Inflammatory macrophage treated with lipopolysaccharide for 4 hours (primary cell): ENCODE measurements at regions not wholly inside any gene's neighbourhood (a gene's known extent, or its start where the extent isn't known, plus 50 kb on each side); places are given as distances from the start of the nearest gene placed in this dataset.
"Not testable (repeated sequence)": the region's sequence is repeated elsewhere in the genome, so short reads cannot be mapped to it uniquely, and the experiment has no call there.

ENCODE experiments used
- DNase-seq: peaks from one replicate; pipeline ENCODE4 v3.0.0-alpha.2; 2020

DNA sequence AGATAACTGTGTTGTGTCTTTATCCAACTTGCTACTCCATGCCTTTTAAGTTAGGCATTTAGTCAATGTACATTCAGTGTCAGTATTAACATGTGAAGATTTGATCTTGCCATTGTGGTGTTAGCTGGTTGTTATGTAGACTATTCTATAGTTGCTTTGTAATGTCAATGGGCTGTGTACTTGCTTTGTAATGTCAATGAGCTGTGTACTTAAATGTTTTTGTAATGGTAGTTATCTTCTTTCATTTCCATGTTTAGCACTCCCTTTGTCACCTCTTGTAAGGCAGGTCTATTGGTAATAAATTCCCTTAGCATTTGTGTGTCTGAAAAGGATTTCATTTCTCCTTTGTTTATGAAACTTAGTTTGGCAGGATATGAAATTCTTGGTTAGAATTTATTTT is 53.4 kb downstream of the MC4R start:
- DNase-seq, result no peak

DNA sequence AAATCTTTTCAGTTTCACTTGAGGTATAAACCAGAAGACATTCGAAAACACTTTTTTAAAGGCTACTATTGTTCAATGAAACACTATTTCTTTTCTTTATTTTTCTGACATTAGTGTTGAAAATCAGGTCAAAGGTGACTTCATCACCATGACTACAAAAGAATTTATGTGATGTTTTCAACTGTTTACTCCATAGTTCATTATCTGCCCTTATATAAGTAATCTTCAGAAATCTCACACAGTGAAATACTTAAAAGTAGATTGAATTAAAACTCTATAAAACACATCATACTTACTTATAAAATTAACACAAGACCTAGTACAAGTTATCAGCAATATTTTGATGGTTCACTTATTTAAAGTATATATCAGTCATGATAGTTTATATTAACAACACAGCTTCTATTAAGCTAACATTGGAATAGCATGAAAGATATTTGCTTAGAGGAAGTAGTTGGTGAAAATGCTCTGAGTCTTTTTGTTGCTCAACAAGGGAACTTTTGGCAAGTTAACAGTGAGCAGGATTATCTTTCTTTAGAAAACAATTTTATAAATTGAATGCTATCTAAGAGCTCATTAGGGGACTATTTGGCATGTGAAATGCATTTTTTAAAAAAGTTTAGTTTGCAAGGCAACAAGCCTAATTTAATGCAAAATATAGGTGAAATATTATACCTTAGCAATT is 60.8 kb downstream of the MC4R start:
- no peak for DNase-seq

DNA sequence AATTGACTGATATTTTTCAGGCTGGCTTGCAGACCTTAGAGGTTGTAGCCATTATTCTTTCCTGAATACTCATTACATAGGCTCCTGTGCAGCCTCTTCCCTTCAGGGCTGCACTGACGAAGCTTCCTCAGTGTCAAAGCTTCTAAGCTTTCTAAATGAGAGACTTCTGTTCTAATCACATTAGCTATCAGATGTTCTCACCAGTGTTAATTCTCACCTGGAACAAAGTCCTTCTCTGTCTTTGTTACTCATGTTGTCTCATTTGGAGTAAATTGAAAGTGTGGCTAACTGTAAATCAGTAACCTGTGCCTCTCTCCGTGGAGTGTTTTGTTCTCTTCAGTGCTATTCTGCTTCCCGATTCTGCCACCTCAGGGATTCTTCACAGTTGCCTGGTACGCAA is 76.9 kb downstream of the MC4R start:
- DNase-seq, result no peak

DNA sequence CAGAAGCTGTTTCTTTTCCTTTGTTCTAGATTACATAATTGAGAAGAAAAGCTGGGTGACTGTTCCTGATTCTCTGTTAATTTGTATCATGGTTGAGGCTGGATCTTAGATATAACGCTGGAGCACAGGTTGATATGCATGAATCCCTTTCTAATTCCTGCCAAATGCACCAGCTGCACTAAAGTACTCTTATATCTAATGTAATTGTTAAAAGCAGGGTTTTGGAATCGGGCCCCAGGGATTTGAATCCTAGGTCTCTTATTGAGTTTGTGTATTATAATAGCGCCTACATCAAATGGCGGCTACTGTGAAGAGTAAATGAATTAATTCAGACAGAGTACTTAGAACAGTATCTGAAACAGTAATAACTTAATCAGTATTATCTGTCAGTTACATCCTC is 80.4 kb downstream of the MC4R start:
- no peak for DNase-seq

DNA sequence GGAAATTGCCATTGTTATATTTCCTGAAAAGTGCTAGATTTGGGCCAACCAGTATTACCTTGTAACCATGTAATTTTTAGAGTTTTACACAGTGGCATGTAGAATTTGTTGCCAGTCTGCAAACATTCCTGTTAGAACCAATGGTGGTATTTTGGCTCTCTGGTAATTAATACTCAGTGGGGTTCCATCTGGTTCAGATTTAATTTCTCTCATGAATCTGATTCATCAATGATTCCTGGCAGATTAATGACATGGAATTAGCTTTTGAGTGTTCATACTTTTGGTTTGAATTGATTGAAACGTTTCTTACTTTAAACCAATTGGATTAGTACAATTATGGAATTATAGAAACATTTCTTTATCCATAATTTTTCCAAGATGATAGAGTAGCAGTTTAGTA is 93.2 kb downstream of the MC4R start:
- DNase-seq, result no peak

DNA sequence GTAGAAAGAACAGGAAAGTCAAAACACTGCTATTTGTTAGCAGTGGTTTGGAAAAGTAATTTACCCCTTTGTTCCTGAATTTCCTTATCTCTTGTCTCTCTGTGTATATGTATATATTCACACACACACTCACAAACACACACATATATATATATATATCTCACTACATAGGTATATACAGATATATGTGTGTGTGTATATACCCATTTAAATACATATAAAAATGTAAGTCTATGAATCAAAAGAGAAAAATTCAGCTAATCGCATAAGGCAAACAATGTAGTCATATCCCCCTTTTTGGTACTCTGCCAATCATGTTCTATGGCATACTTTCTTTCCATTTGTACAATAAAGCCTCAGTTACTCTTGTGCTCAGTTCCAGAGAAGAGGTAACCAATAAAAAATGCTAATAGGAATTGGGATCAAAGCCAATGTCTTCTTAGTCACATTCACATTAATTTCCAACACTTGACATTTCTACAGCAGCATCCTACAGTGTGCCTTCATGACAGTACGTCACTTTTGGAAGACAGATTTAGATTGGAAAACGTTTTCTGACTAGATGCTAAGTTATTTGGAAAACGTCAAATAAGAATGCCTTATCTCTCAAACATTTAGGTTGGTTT is 94.6 kb downstream of the MC4R start:
- DNase-seq, result no peak

DNA sequence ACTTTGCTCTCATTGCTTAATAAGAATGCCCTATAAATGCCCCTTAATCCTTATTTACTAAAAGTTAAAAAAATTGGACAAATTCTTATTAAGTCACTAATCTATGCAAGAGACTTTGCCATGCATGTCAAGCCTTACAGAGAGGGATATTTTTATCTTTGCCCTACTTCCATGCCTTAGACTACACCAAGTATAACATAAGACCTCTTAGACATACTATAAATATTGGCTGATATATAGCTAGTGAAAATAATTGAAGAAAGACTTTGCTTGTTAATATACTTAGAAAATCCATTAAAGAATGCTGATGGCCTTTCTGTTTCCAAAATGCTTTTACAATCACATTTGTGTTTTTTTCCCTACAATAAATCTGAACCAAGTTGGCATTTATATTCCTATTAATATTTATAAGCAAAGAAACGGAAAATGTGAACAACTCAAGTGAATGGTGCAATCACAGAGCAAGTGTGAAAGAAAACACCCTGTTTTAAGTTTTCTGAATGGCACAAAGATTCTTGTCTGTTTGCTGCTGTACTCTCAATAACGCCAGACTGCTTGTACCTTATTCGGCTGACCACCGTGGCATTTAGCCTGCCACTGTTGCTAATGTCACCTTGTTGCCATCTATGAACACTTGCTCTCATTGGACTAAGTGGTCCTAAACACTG is 105.0 kb downstream of the MC4R start:
- no peak for DNase-seq

DNA sequence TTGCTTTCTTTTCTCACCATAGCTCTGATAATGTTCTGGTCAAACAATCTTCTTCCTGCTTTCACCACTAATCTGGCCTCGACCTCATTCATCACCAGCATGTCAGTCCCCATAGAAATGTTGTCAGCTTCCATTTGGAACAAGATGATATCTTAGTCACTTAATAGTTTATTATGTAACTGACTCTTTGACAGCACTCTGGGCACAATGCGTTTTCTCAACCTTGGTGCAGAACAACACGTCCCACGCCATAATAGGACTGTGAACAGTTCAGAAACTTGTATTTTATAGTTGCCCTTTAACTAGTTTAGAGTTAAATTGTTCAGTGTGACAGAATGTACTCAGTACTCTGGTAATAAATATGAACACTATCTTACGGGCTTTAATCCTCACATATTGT is 106.0 kb downstream of the MC4R start:
- no peak for DNase-seq

DNA sequence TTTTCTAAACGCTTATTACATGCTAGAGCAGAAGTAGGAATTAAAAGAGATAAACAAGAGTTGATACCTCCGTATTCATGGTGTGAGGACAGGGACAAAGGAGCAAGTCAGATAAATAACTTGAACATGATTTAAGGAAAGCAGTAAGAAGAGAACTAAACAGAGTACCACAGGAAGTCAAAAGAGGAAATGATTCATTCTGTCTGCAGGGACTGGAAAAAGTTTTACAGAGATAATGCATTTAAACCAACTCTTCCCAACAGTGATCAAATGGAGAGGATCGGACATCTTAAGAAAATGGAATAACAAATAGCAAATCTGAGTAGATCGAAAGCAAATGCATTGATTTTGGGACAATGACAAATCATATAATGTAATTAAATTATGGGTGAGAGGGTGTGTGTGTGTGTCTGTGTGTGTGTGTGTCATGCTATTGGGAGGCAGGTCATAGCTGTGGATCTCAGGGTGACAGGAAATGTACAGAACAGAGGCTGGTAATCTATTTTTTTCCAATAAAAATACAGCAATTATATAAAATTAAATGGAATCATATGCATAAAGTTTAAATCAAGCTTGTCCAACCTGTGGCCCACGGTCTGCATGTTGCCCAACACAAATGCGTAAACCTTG is 113.4 kb downstream of the MC4R start:
- DNase-seq, result no peak

DNA sequence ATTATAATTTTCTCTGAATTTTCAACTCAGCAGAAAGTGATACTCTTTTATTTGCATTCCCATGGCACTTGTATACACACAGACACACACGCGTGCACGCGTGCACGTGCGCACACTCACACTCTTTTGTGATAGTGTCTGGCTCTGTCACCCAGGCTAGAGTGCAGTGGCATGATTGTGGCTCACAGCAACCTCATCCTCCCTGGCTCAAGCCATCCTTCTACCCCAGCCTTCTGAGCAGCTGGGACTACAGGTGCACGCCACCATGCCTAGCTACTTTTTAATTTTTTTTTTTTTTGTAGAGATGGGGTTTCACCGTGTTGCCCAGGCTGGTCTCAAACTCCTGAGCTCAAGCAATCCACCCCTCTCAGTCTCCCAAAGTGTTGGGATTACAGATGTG is 123.2 kb downstream of the MC4R start:
- DNase-seq, result no peak

DNA sequence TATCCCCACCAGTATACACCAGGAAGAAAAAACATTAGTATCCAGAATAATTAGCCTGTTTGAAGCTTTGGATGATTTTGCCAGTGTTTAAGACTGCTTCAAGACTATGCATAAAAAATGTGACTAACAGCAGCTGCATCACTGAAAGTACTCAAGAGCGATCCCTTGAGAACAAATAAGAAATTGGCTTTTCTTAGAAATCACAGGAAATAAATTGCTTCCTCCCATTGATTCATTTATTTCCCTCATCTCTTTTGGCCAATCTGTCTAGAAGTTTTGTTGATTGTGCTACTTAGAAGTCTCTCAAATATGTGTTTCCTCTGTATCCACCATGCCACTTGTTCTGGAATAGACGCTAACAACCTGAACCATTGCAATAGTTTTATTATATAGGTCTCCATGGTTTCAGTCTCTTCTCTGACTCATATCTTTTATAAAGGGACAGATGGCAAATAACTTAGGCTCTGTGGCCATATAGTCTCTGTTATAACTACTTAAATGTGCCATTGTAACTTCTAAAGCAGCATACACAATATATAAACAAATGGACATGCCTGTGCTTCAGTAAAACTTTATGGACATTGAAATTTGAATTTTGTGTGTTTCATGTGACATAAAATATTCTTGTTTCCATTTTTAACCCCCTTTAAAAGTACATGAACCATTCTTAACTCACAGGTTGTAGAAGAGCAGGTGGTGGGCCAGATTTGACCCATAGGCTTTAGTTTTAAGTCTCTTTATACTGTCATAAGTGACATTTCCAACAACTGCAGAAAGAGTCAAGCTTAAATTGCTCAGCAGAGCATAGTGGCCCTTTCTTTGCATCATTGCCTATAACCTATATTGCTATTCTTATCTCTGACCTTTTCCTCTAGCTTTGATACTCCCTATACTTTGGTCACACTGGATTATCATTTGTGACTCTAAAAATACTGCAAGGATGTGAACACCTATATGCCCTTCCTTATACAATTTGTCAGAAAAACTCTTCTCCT is 123.9 kb downstream of the MC4R start:
- no peak for DNase-seq

DNA sequence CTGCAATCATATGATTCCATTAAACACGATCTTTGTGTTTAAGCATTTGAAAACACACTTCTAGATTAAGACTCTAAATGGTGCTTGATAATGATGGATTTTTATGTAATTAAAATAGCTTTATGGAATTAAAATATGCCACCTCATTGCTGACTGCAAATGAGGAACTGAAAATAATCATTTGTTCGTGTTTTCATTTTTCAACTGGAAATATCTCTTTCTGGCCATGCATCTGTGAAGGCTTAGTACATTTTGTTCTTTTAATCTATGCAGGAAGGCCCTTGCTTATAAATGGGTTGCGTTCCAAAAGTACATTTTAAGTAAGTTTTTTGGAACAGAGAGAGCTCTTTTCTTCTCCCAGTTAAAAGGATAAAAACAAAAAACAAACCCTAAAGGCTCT is 125.5 kb downstream of the MC4R start:
- DNase-seq, result no peak

DNA sequence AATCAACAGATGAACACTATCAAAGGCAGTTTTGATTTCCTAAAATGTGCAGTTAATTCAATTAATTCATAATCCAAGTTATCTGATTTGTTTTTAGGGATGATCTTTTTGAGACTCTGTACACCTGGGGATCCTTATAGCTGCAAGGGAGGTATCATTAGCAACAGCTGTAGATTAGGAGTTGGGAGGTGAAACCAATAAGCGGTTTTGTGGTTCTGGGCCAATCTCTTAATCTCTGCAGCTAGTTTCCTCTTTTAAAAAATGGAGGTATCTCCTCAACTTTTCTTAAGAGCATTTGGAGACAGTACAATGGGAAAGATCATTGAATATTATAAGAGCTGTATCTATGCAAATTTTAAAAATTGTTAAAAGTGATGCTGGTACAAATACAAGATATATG is 126.0 kb downstream of the MC4R start:
- DNase-seq, result no peak

DNA sequence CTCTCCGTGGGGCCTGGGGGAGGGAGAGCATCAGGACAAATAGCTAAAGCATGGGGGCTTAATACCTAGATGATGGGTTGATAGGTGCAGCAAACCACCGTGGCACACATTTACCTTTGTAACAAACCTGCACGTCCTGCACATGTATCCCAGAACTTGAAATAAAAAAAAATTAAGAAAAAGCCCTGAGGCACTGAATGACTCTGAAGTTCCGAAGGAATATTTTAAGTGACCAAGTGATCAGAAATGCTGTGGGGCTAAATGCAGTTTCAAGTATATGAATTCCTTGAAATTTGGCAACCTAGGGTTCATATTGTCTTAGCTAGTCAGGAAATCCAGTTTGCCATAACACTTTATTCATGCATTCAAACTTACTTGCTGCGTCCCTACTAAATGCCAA is 127.5 kb downstream of the MC4R start:
- no peak for DNase-seq

DNA sequence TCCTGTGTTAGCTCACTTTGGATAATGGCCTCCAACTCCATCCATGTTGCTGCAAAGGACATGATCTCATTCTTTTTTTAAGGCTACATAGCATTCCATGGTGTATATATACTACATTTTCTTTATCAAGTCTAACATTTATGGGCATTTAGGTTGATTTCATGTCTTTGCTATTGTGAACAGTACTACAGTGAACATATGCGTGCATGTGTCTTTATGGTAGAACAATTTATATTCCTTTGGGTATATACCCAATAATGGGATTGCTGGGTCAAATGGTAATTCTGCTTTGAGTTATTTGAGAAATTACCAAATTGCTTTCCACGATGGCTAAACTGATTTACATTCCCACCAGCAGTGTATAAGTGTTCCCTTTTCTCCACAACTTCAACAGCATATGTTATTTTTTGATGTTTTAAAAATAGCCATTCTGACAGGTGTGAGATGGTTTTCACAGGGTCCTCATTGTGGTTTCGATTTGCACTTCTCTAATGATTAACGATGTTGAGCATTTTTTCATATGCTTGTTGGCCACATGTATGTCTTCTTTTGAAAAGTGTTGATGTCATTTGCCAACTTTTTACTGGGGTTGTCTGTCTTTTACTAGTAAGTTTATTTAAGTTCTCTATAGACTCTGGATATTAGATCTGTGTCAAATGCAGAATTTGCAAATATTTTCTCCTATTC is 133.4 kb downstream of the MC4R start:
- not testable (repeated sequence) for DNase-seq

DNA sequence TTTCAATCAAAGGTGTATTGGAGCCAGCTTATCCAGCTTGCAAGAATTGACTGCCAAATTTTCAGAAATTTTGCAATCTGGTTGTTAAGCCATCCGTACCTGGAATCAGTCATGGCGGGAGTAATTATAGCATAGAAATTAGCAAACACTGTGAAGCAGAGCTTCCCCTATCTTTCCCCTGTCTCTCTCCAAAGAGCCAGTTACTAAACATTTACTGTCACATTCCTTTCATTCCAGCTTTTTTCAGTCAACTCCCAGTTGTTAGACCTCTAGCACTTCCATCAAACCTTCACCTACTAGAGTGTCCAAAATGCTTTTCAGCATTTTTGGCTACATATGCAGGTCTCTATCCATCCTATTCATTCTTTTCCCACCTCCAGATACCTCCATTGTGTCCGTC is 137.4 kb downstream of the MC4R start:
- no peak for DNase-seq

DNA sequence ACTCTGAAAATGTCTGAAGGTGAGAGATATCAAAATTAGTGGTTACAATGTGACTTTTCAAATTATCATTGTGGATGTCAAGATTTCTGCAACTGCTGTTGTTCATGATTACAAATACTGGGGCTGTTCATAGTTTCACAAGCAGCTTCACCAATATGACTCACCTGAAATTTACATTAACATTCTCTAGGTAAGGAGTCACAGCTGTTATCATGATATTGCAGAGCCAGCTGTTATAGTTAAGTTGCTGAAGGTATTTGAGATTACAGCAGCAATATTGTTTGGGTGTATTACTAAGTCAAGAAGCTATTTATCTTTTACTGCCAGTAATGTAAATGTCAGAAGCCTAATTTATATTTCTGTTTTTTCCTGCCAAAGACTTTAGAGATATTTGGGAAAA is 140.0 kb downstream of the MC4R start:
- DNase-seq, result no peak

DNA sequence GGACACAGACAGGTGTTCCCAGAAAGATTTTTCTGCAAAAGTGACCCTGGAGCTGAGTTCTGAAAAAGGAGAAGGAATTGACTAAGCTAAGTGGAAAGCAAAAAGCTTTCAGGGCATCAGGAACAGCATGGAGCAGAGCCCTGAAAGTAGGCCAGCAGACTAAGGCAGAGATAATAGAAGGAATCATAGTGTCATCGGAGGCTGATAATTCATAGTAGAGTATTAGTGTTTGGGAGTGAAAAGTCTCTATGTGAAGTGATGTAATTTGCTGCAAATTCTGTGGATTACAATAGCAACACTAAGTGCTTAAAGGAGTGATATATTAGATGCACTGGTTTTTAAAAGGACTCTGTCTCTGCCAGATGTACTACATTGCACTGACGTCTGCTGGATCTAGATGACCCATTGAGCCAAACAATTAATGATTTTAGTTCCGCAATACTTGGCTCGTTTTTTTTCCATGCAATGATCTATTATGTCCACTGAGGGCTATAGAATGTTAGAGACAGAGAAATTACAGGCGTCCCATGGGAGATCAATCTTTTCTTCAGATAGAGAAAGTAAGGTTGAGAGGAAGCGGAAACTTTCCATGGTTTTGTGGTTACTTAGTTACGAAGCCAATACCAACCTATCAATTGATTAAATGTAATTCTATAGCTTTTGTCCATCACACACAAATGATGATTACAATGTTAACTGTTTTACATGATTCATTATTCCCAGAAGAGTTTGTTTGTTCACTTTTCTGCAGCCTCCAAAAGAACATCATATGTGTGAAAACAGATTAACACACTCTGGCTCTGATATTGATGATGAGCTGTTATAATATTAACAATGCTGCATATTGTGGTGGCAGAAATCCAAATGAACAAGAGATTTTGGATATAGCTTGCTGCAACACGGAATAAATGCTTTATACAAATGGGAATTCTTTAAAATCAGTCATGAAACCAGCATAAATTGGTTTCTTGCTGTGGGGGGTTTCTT is 143.7 kb downstream of the MC4R start:
- no peak for DNase-seq

DNA sequence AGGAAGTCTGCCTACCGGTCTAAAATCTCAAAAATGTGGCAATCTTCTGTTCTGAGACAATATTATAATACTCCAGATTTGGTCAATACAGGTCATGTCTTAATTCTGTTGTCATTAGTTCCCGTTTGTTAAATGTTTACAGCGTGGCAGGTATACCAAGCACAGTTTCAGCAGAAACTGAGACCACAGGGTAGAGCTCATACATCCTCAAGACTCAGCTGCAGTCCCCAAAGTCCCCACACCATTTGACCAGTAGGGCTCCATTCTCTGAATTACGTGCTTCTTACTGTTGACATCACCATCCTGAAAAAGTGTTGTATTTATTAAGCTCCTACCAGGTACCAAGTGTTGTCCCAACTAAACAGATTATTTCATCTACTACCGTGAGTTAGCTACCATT is 157.1 kb downstream of the MC4R start:
- DNase-seq, result no peak

DNA sequence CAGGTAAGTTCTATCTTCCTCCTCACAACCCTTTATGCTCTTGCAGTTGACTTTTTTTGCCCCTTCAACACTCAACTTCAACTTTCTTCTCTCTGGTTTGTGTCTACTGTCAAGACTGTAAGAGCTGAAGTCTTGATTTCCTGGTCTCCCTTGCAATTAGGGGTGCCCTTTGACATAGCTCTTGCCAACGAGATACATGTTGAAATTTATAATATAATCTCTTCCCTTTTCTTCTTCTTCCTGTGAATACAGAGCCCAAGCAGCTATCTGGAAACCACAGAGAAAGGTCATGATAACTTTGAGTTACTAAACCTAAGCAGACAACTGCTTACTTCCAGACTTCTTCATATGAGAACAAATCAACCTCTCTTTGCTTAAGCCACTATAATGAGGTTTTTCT is 163.5 kb downstream of the MC4R start:
- no peak for DNase-seq

DNA sequence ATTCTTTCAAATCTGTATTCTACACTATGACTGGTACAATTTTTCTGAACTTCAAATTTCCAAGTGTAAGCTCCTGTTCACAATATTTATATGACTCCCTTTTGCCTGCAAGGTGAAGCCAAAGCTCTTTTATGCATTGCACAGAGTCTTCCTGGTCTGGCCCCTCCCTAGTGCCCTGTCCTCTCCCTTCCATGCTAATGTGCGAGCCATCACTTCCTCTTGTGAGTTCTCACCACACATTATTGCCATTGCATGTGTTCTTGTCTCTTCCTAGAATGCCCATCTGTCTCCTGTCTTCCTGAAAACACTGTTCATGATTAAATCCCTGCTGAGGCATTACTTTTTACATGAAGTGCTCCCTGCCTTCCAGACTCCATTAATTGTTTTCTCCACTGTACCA is 169.9 kb downstream of the MC4R start:
- DNase-seq, result no peak
